Esophagus muscularis mucosa (tissue), 4 donors: ENCODE measurements at regions not wholly inside any gene's neighbourhood (a gene's known extent, or its start where the extent isn't known, plus 50 kb on each side); places are given as distances from the start of the nearest gene placed in this dataset.

Source experiments
- DNase-seq: peaks from one replicate; pipeline ENCODE4 v3.0.0-alpha.2; 2017; ENCODE audit errors: extremely low spot score
- H3K27ac ChIP-seq, 4 donors: fragments of 200-600 bp; sonication (generic); replicated peaks in 1 of 4; 1 replicate in 3 of 4; 2 replicates in 1 of 4; pipeline ENCODE4 v1.5.1; 2016 to 2019; ENCODE audit warnings: mild to moderate bottlenecking in 1 of 4
- H3K27me3 ChIP-seq, 4 donors: fragments of 200-600 bp; sonication (generic); one replicate each; pipeline versions ENCODE4 v1.5.1 to v1.6.0; 2016 to 2019
- H3K36me3 ChIP-seq, 4 donors: fragments of 200-600 bp; sonication (generic); one replicate each; pipeline ENCODE4 v1.5.1; 2016 to 2019
- H3K4me1 ChIP-seq, 4 donors: fragments of 200-600 bp; sonication (generic); one replicate each; pipeline ENCODE4 v1.5.1; 2016 to 2019
- H3K4me3 ChIP-seq, 4 donors: fragments of 200-600 bp; sonication (generic); 1 replicate in 2 of 4; 2 replicates in 2 of 4; pipeline ENCODE4 v1.5.1; 2016 to 2019; ENCODE audit warnings: mild to moderate bottlenecking in 4 of 4, moderate library complexity in 1 of 4
- H3K9me3 ChIP-seq, 4 donors: fragments of 200-600 bp; sonication (generic); 1 replicate in 3 of 4; 2 replicates in 1 of 4; pipeline ENCODE4 v1.5.1; 2016 to 2019
- CTCF ChIP-seq, 3 experiments: fragments of 200-600 bp in 2 of 3; fragments of 450-650 bp in 1 of 3; sonication (generic) in 2 of 3; IDR thresholded peaks; one replicate each; pipeline ENCODE4 v1.5.1; 2017 to 2019; ENCODE audit warnings: antibody characterized with exemption in 3 of 3, mild to moderate bottlenecking in 2 of 3, moderate library complexity in 1 of 3
- EP300 ChIP-seq: sonication (generic); formaldehyde crosslinking; IDR thresholded peaks from one replicate; pipeline ENCODE4 v1.6.1; 2017; ENCODE audit warnings: antibody characterized with exemption
- POLR2A ChIP-seq: fragments of 450-650 bp; IDR thresholded peaks from one replicate; pipeline ENCODE4 v1.6.1; 2017; ENCODE audit warnings: antibody characterized with exemption, moderate library complexity, mild to moderate bottlenecking, low read depth
- POLR2AphosphoS5 ChIP-seq, 2 donors: sonication (generic); formaldehyde crosslinking; IDR thresholded peaks; one replicate each; pipeline ENCODE4 v1.6.1; 2017; ENCODE audit warnings: antibody characterized with exemption in 2 of 2
- WGBS: methylation state at CpG from one replicate; pipeline ENCODE4 v1.1.5; 2018; 5-methylcytosine and 5-hydroxymethylcytosine counted together
- intact Hi-C: fragments of 100-400 bp; cut with DNase I; formaldehyde crosslinking; loops from one replicate; pipeline ENCODE4 v1.15.1; 2023

- intact Hi-C loops, result no loop called here
- Histone ChIP-seq H3K36me3 (no peaks in the 10 kb centered on the region), H3K27me3 (no peaks in the 10 kb centered on the region), H3K9me3 (no peaks in the 10 kb centered on the region), H3K4me3 (no peak overlapping the region), H3K27ac (no peak overlapping the region), H3K4me1 (no peaks in the 10 kb centered on the region)
- no peak for TF ChIP-seq POLR2A
- no peak for DNase-seq
- WGBS, result 96% methylated on average over 6 of the region's 6 CpGs
Measured at GRCh38 chr2:105961599-105962146, 217.0 kb downstream of the NCK2 start.

DNA sequence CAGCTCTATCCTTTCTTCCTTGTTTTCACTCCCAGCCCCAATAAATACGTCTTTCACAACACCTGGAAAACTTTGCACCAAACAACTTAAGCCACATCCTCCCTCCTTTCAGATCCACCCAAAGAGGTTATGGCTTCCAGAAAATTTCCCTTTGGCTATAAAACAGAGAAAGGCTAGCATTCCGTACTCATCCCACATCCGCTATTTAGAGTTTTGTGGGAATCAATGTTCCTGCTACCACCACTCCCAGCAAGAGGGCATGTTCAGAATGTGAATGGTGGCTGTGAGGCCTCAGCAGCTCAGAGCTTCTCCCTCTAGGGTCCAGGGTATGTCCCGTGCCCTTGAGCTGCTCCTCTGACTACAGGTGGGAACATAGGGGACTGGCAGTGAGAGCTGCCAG lies 214.6 kb downstream of the NCK2 start:
- intact Hi-C loops, result no loop called here
- Histone ChIP-seq H3K9me3 (no peaks in the 10 kb centered on the region), H3K36me3 (no peaks in the 10 kb centered on the region), H3K27ac (no peak overlapping the region), H3K27me3 (no peaks in the 10 kb centered on the region), H3K4me3 (no peak overlapping the region), H3K4me1 (no peaks in the 10 kb centered on the region)
- TF ChIP-seq EP300, result no peak
- no peak for TF ChIP-seq CTCF (IDR thresholded peaks at IDR 0.05)
- DNase-seq, result no peak
- WGBS, result 98% methylated on average over 4 of the region's 4 CpGs

DNA sequence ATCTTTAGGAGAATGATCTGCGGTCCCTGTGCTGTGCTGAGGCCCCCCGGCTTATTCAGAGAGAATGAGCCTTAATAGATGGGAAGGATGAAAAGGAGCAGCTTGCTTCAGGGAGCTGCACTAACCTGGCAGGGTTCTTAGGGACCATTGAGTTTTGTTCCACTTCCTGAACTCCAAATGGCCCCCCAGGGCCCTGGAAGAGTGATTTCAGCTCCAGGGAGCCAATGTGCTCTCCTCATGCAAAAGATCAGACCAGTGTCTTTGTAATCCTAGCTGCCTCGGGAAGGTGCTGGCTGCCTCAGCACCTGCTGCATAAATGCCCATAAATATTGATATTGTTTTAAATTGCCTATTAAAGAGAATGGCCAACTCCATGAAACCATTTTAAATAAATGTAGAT lies 210.2 kb downstream of the NCK2 start:
- WGBS, result 100% methylated on average over 3 of the region's 3 CpGs
- no peak overlapping the region for H3K27ac ChIP-seq
- no peak for DNase-seq
- H3K36me3 ChIP-seq, result no peaks in the 10 kb centered on the region
- H3K4me3 ChIP-seq, result no peak overlapping the region
- TF ChIP-seq EP300 (no peak), POLR2A (no peak), CTCF (IDR thresholded peaks at IDR 0.05) (no peak)
- H3K9me3 ChIP-seq, result no peaks in the 10 kb centered on the region
- intact Hi-C loops, result no loop called here
- H3K27me3 ChIP-seq, result no peaks in the 10 kb centered on the region
- no peaks in the 10 kb centered on the region for H3K4me1 ChIP-seq

- H3K4me1 ChIP-seq, result no peaks in the 10 kb centered on the region
- 90% methylated on average over 2 of the region's 4 CpGs for WGBS
- H3K36me3 ChIP-seq, result no peaks in the 10 kb centered on the region
- DNase-seq, result no peak
- TF ChIP-seq POLR2AphosphoS5 (IDR thresholded peaks at IDR 0.05) (no peak), EP300 (no peak), CTCF (IDR thresholded peaks at IDR 0.05) (no peak), POLR2A (no peak)
- H3K4me3 ChIP-seq, result no peak overlapping the region
- H3K27ac ChIP-seq, result no peak overlapping the region
- intact Hi-C loops, result no loop called here
- H3K27me3 ChIP-seq, result no peaks in the 10 kb centered on the region
- no peaks in the 10 kb centered on the region for H3K9me3 ChIP-seq
Measured at GRCh38 chr2:105953942-105954341, 209.2 kb downstream of the NCK2 start.

- 83% methylated on average over 1 of the region's 1 CpG for WGBS
- H3K36me3 ChIP-seq, result no peaks in the 10 kb centered on the region
- intact Hi-C loops, result no loop called here
- no peaks in the 10 kb centered on the region for H3K4me1 ChIP-seq
- no peaks in the 10 kb centered on the region for H3K9me3 ChIP-seq
- no peaks in the 10 kb centered on the region for H3K27me3 ChIP-seq
- DNase-seq, result no peak
- TF ChIP-seq POLR2AphosphoS5 (IDR thresholded peaks at IDR 0.05) (no peak), POLR2A (no peak), EP300 (no peak), CTCF (IDR thresholded peaks at IDR 0.05) (no peak)
- no peak overlapping the region for H3K4me3 ChIP-seq
- no peak overlapping the region for H3K27ac ChIP-seq
Measured at GRCh38 chr2:105952131-105952530, 207.4 kb downstream of the NCK2 start.
